DND-41 (cell line): ENCODE measurements at regions not wholly inside any gene's neighbourhood (a gene's known extent, or its start where the extent isn't known, plus 50 kb on each side); places are given as distances from the start of the nearest gene placed in this dataset.

Source experiments
- ATAC-seq: fragments of 200-7000 bp; cut with Tn5 transposase; 3 replicates; pipeline ENCODE4 v1.9.1; 2021; ENCODE audit warnings: low read depth; ENCODE audit not compliant: insufficient read depth
- DNase-seq: peaks from one replicate; pipeline ENCODE4 v3.0.0-alpha.2; 2020
- H2AFZ ChIP-seq: 2 replicates; pipeline ENCODE4 v1.6.0; 2012; ENCODE audit warnings: low read depth, low read length
- H3K27ac ChIP-seq: 2 replicates; pipeline ENCODE4 v1.5.1; 2012; ENCODE audit warnings: low read length, inconsistent platforms
- H3K27me3 ChIP-seq: fragments of 200-600 bp; sonication (generic); 2 replicates; pipeline ENCODE4 v1.6.0; 2012; ENCODE audit warnings: low read length, mild to moderate bottlenecking, inconsistent platforms; ENCODE audit not compliant: insufficient read depth, poor library complexity
- H3K36me3 ChIP-seq: 2 replicates; pipeline ENCODE4 v1.5.1; 2012; ENCODE audit warnings: low read length, inconsistent platforms; ENCODE audit not compliant: insufficient read depth
- H3K4me1 ChIP-seq: 2 replicates; pipeline ENCODE4 v1.5.1; 2012; ENCODE audit warnings: mild to moderate bottlenecking, low read length; ENCODE audit not compliant: insufficient read depth
- H3K4me2 ChIP-seq: 2 replicates; pipeline ENCODE4 v1.6.0; 2012; ENCODE audit warnings: mild to moderate bottlenecking, moderate library complexity, low read length, inconsistent platforms; ENCODE audit not compliant: insufficient read depth
- H3K4me3 ChIP-seq, 2 experiments: fragments of 200-600 bp in 1 of 2; shearing (Covaris generic) in 1 of 2; 2 replicates each; pipeline ENCODE4 v1.5.1; 2012 to 2016; ENCODE audit warnings: inconsistent platforms in 2 of 2, low read length in 2 of 2, mild to moderate bottlenecking in 2 of 2, low read depth in 1 of 2, moderate library complexity in 1 of 2
- H3K79me2 ChIP-seq: 2 replicates; pipeline ENCODE4 v1.6.0; 2012; ENCODE audit warnings: low read length, inconsistent platforms; ENCODE audit not compliant: insufficient read depth
- H3K9ac ChIP-seq: 2 replicates; pipeline ENCODE4 v1.6.0; 2012; ENCODE audit warnings: low read depth, mild to moderate bottlenecking, inconsistent platforms, low read length, moderate library complexity
- H3K9me3 ChIP-seq: 2 replicates; pipeline ENCODE4 v1.5.1; 2012; ENCODE audit warnings: low read length, moderate library complexity, mild to moderate bottlenecking, inconsistent platforms; ENCODE audit not compliant: insufficient read depth, severe bottlenecking
- H4K20me1 ChIP-seq: 2 replicates; pipeline ENCODE4 v1.6.0; 2012; ENCODE audit warnings: low read length; ENCODE audit not compliant: insufficient read depth
- CTCF ChIP-seq: IDR thresholded peaks from 2 replicates; pipeline ENCODE4 v1.5.1; 2012; ENCODE audit warnings: borderline replicate concordance, low read length, moderate library complexity, mild to moderate bottlenecking; ENCODE audit not compliant: poor library complexity, severe bottlenecking; ENCODE audit errors: extremely low read depth
- EZH2 ChIP-seq: IDR thresholded peaks from 3 replicates; pipeline ENCODE4 v1.6.1; 2012; ENCODE audit warnings: borderline replicate concordance, low read depth, mild to moderate bottlenecking, moderate library complexity, low read length, inconsistent platforms; ENCODE audit not compliant: severe bottlenecking

GRCh38 chr15:39205506-39206371 is 375.1 kb upstream of the THBS1 start:
- H2AFZ ChIP-seq = no peak overlapping the region
- no peak overlapping the region for H3K9ac ChIP-seq
- peaks cover 3% of the 10 kb centered on the region for H3K27me3 ChIP-seq
- H3K79me2 ChIP-seq = no peaks in the 10 kb centered on the region
- no peak overlapping the region for H3K4me2 ChIP-seq
- H3K4me1 ChIP-seq = no peaks in the 10 kb centered on the region
- no peaks in the 10 kb centered on the region for H3K36me3 ChIP-seq
- no peak overlapping the region for H3K4me3 ChIP-seq
- H3K27ac ChIP-seq = no peak overlapping the region
- no peaks in the 10 kb centered on the region for H4K20me1 ChIP-seq
- TF ChIP-seq EZH2 (no peak), CTCF (no peak)
- H3K9me3 ChIP-seq = no peaks in the 10 kb centered on the region
- no peak for DNase-seq
- no peak for ATAC-seq

- no peaks in the 10 kb centered on the region for H3K79me2 ChIP-seq
- no peak overlapping the region for H3K4me2 ChIP-seq
- peaks cover 3% of the 10 kb centered on the region for H3K27me3 ChIP-seq
- no peaks in the 10 kb centered on the region for H3K9me3 ChIP-seq
- H3K4me3 ChIP-seq = no peak overlapping the region
- H3K4me1 ChIP-seq = no peaks in the 10 kb centered on the region
- no peak overlapping the region for H3K9ac ChIP-seq
- no peak overlapping the region for H3K27ac ChIP-seq
- H4K20me1 ChIP-seq = no peaks in the 10 kb centered on the region
- DNase-seq (no peak), ATAC-seq (no peak)
- TF ChIP-seq CTCF (no peak), EZH2 (no peak)
- no peaks in the 10 kb centered on the region for H3K36me3 ChIP-seq
- no peak overlapping the region for H2AFZ ChIP-seq
These were observed 373.3 kb upstream of the THBS1 start for GRCh38 chr15:39207532-39208115.

GRCh38 chr15:39208187-39208586 is 372.7 kb upstream of the THBS1 start:
- Histone ChIP-seq H3K4me3 (no peak overlapping the region), H2AFZ (no peak overlapping the region), H3K9ac (no peak overlapping the region), H3K4me1 (no peaks in the 10 kb centered on the region), H3K79me2 (no peaks in the 10 kb centered on the region), H3K9me3 (no peaks in the 10 kb centered on the region), H3K27ac (no peak overlapping the region), H3K27me3 (peaks cover 3% of the 10 kb centered on the region), H3K36me3 (no peaks in the 10 kb centered on the region), H3K4me2 (no peak overlapping the region), H4K20me1 (no peaks in the 10 kb centered on the region)
- ATAC-seq = no peak
- DNase-seq = no peak
- TF ChIP-seq EZH2 (no peak), CTCF (no peak)
